ENCODE measurements at regions not wholly inside any gene's neighbourhood (a gene's known extent, or its start where the extent isn't known, plus 50 kb on each side); places are given as distances from the start of the nearest gene placed in this dataset.

DNA sequence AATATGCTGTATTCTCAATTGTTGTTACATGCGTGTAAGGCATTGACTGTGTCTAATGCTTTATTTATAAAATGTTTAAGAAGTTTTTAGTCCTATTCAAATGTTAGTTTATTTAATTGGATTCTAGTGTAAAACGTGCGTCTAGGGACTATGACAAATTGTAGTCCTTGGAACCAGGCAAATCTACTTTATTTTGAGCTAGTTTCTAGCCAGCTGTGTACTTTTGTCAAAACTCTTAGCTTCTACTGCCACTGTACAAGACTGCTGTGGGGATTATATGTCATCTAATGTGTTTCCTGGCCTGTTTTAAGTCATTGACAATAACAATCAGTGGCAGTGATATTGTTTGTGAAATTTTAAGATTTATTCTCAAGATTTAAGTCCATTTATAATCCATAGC, 220.5 kb upstream of the SEMA3D start:
- Histone ChIP-seq H3K4me1 (ENCODE audit: insufficient read depth, low read length) (no peaks in the 10 kb centered on the region), H3K27ac (ENCODE audit: low read depth in 1 of 2, low read length in 2 of 2) (no peak overlapping the region), H3K4me3 (ENCODE audit: low read length) (no peak overlapping the region), H3K9me3 (ENCODE audit: control insufficient read depth in 1 of 2, insufficient read depth in 1 of 2, low read length in 2 of 2) (no peaks in the 10 kb centered on the region), H3K27me3 (ENCODE audit: control insufficient read depth in 1 of 2, insufficient read depth in 2 of 2, low read length in 2 of 2) (no peaks in the 10 kb centered on the region), H3K36me3 (ENCODE audit: insufficient read depth, low read length) (no peaks in the 10 kb centered on the region)
- H3K36me3 Mint-ChIP-seq (ENCODE audit: low read depth), result no peaks in the 10 kb centered on the region
- H3K4me1 Mint-ChIP-seq (ENCODE audit: low read depth), result no peaks in the 10 kb centered on the region
- TF ChIP-seq, protein P1, sequence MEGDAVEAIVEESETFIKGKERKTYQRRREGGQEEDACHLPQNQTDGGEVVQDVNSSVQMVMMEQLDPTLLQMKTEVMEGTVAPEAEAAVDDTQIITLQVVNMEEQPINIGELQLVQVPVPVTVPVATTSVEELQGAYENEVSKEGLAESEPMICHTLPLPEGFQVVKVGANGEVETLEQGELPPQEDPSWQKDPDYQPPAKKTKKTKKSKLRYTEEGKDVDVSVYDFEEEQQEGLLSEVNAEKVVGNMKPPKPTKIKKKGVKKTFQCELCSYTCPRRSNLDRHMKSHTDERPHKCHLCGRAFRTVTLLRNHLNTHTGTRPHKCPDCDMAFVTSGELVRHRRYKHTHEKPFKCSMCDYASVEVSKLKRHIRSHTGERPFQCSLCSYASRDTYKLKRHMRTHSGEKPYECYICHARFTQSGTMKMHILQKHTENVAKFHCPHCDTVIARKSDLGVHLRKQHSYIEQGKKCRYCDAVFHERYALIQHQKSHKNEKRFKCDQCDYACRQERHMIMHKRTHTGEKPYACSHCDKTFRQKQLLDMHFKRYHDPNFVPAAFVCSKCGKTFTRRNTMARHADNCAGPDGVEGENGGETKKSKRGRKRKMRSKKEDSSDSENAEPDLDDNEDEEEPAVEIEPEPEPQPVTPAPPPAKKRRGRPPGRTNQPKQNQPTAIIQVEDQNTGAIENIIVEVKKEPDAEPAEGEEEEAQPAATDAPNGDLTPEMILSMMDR (IDR thresholded peaks at IDR 0.05), result no peak
- H3K4me3 Mint-ChIP-seq, result no peak overlapping the region
- ATAC-seq (ENCODE audit: poor library complexity) (no peak), DNase-seq (no peak)
- H3K27me3 Mint-ChIP-seq, result no peaks in the 10 kb centered on the region
- POLR2A ChIA-PET, result no interaction called here
- no peak overlapping the region for H3K27ac Mint-ChIP-seq
- CTCF ChIA-PET, result no interaction called here
- H3K9me3 Mint-ChIP-seq, result peaks cover 4% of the 10 kb centered on the region
- intact Hi-C loops (cut with DNase I, micrococcal nuclease), result no loop called here

DNA sequence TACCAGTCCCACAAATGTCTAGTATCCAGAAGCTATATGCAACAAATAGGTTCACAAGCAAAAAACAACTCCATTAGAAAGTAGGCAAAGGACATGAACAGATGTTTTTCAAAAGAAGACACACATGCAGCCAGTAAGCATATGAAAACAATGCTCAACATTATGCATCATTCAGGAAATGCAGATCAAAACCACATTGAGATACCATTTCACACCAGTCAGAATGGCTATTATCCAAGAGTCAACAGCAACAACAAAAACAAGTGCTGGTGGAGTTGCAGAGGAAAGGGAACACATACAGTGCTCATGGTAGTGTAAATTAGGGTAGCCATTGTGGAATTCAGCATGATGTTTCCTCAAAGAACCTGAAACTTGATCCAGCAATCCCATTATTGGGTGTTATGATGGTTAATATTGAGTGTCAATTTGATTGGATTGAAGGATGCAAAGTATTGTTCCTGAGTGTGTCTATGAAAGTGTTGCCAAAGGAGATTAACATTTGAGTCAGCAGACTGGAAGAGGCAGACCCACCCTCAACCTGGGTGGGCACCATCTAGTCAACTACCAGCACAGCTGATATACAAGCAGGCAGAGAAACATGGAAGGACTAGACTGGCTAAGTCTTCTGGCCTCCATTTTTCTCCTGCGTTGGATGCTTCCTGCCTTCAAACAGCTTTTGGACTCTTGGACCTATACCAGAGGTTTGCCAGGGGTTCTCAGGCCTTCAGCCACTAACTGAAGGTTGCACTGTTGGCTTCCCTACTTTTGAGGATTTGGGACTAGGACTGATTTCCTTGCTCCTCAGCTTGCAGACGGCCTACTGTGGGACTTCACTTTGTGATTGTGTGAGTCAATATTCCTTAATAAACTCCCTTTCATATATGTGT, 218.4 kb upstream of the SEMA3D start:
- CTCF ChIA-PET, result no interaction called here

DNA sequence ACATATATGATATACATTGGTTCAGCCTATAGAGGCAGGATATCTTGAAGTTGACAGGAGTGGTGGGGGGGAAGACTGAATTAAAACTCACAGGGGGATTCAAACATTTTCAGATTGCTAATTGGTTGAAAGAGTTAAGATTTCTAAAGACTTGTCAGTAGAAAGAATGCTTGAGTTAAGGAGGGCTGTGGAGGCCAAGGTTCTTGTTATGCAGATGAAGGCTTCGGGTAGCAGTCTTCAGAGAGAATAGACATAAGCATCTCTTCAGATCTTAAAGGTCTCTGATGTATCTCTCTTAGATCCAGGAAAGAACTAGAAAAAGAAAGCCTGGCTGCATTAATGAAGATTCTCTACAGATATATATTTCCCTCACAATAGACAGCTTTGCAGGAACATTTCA, 209.8 kb upstream of the SEMA3D start:
- TF ChIP-seq, protein P1 (IDR thresholded peaks at IDR 0.05), result no peak
- ChIA-PET POLR2A (no interaction called here), CTCF (no interaction called here)
- no peaks in the 10 kb centered on the region for H3K36me3 Mint-ChIP-seq (ENCODE audit: low read depth)
- no peaks in the 10 kb centered on the region for H3K9me3 Mint-ChIP-seq
- H3K4me3 ChIP-seq (ENCODE audit: low read length), result no peak overlapping the region
- H3K4me3 Mint-ChIP-seq, result no peak overlapping the region
- H3K4me1 ChIP-seq (ENCODE audit: insufficient read depth, low read length), result no peaks in the 10 kb centered on the region
- ATAC-seq (ENCODE audit: poor library complexity), result no peak
- no peak overlapping the region for H3K27ac Mint-ChIP-seq
- H3K27ac ChIP-seq (ENCODE audit: low read depth in 1 of 2, low read length in 2 of 2), result no peak overlapping the region
- H3K4me1 Mint-ChIP-seq (ENCODE audit: low read depth), result no peaks in the 10 kb centered on the region
- no peaks in the 10 kb centered on the region for H3K36me3 ChIP-seq (ENCODE audit: insufficient read depth, low read length)
- peaks cover 0 to 7% of the 10 kb centered on the region in 2 experiments for H3K9me3 ChIP-seq (ENCODE audit: control insufficient read depth in 1 of 2, insufficient read depth in 1 of 2, low read length in 2 of 2)
- no peaks in the 10 kb centered on the region for H3K27me3 ChIP-seq (ENCODE audit: control insufficient read depth in 1 of 2, insufficient read depth in 2 of 2, low read length in 2 of 2)
- intact Hi-C loops (cut with DNase I, micrococcal nuclease), result no loop called here
- DNase-seq, result no peak
- H3K27me3 Mint-ChIP-seq, result no peaks in the 10 kb centered on the region

More for the DNA sequence above, 218.4 kb upstream of the SEMA3D start:
- no peak for DNase-seq
- POLR2A ChIA-PET, result no interaction called here
- TF ChIP-seq, protein P1 (IDR thresholded peaks at IDR 0.05), result no peak
- H3K4me1 Mint-ChIP-seq (ENCODE audit: low read depth), result no peaks in the 10 kb centered on the region
- H3K36me3 ChIP-seq (ENCODE audit: insufficient read depth, low read length), result no peaks in the 10 kb centered on the region
- H3K36me3 Mint-ChIP-seq (ENCODE audit: low read depth), result no peaks in the 10 kb centered on the region
- intact Hi-C loops (cut with DNase I, micrococcal nuclease), result no loop called here
- no peak overlapping the region for H3K27ac ChIP-seq (ENCODE audit: low read depth in 1 of 2, low read length in 2 of 2)
- H3K27ac Mint-ChIP-seq, result no peak overlapping the region
- H3K9me3 Mint-ChIP-seq, result peaks cover 4% of the 10 kb centered on the region
- H3K4me3 Mint-ChIP-seq, result no peak overlapping the region
- H3K27me3 Mint-ChIP-seq, result no peaks in the 10 kb centered on the region
- no peaks in the 10 kb centered on the region for H3K9me3 ChIP-seq (ENCODE audit: control insufficient read depth in 1 of 2, insufficient read depth in 1 of 2, low read length in 2 of 2)
- ATAC-seq (ENCODE audit: poor library complexity), result no peak
- no peak overlapping the region for H3K4me3 ChIP-seq (ENCODE audit: low read length)
- H3K27me3 ChIP-seq (ENCODE audit: control insufficient read depth in 1 of 2, insufficient read depth in 2 of 2, low read length in 2 of 2), result no peaks in the 10 kb centered on the region
- H3K4me1 ChIP-seq (ENCODE audit: insufficient read depth, low read length), result no peaks in the 10 kb centered on the region

Data from CD4-positive, alpha-beta T cell (primary cell).